ENCODE measurements at regions not wholly inside any gene's neighbourhood (a gene's known extent, or its start where the extent isn't known, plus 50 kb on each side); places are given as distances from the start of the nearest gene placed in this dataset.

DNA sequence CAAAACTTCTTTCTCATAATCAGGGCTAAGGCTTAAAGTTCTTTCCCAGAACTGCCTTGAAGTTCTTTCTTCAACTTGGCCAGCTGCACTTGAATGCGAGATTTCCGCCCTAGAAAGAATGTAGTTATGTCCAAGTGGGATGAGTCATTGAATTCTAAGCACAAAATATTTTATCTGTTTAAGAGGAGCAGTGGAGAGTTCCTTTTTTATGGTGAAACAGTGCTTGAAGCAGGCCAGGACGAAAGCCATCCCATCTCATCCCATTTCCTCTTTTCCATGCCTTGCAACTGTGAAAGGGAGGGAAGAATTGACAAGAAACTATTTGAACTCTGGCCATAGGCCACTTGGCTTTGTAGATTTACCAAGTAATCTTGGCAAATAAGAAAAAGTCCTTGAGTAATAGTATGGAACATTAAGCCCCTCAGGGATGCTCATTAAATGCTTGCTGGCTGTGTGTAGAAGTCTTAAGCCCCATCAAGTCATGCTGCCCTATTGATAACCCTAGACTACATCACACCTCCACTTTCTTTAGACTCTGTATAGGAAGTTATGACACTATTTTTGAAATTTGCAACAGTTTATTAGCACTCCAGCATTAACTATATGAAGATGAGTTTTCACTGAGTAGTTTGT, 174.5 kb downstream of the KCTD12 start:
- peak; percentile 78 for DNase-seq (ENCODE audit: low spot score)

GRCh38 chr13:76709851-76710250, 176.4 kb downstream of the KCTD12 start:
- DNase-seq (ENCODE audit: low spot score), result no peak

- DNase-seq (ENCODE audit: low spot score), result no peak
Measured at GRCh38 chr13:76708138-76708688, 178.0 kb downstream of the KCTD12 start.

GRCh38 chr13:76707360-76707759, 178.8 kb downstream of the KCTD12 start:
- DNase-seq (ENCODE audit: low spot score), result no peak

- no peak for DNase-seq (ENCODE audit: low spot score)
Measured at GRCh38 chr13:76703621-76704288, 182.4 kb downstream of the KCTD12 start.

DNA sequence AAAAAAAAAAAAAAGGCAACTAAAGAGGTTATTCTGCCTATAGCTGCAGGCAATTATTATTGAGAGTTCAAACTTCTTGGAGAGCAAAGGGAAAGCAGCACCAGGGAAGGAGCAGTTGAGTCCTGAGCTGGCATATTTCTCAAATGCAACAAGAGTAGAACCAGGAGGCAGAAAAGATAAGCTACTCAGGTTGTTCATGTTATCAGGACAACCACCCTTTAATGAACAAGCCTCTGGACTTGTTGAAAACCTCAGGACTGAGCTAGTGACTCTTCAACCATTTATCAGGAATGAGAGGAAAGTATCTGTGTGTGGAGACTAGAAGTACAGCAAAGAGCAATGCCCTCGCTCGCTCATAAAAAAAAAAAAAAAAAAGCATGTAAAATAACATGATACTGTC, 183.0 kb downstream of the KCTD12 start:
- no peak for DNase-seq (ENCODE audit: low spot score)

- DNase-seq (ENCODE audit: low spot score), result no peak
Measured at GRCh38 chr13:76697288-76697687, 188.9 kb downstream of the KCTD12 start.

DNA sequence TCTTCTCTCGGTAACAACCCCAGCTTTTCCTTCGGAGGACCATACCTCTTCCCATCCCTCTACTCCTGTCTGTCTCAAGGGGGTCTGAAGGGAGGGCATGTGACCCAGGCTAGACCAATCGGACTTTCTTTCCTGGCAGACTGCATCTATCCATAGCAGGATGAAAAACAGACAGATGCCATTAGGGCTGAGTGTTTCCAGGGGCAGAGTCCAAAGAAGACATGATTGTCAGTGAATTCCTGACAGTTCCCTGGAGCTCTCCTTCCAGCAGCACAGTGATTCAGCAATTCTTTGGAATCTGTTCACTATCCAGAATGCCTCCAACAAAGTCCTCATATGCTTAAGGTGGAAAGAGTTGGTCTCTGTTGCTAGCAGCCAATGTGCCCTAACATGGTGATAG, 189.8 kb downstream of the KCTD12 start:
- DNase-seq (ENCODE audit: low spot score), result no peak

DNA sequence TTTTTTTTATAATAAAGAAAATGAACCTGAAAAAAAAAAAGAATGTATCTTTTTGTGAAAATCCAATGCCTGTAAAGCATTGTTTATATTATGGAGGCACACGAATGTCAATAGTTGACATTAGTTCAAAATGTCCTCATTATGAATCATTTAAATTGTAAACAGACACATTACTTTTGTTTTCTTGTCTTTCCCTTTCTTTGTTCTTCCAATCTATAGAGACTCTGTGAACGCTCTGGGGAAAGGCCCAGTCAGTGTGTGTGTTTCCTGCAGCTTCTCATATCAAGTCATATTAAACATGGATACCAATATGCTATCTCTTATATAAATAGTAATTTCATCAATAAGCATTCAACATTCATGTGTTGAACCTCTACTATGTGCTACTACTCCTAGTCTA, 193.1 kb downstream of the KCTD12 start:
- no peak for DNase-seq (ENCODE audit: low spot score)

DNA sequence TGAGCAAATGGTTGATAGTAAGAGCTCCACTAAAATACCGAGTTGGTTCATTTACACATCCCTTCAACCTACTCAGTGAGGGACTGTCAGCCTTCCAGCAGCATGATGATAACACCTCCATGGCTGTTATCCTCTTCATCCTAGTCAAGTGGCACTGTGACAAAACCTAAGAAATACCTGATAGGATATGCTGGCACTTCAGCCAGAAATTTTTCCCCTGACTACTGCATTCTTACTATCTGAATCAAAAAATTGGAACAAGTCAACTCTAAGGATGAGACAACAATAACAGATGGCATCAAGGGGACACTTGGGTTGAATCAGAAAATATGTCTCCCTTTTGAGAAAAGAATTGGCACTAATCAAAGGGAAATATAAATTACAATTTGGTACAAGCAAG, 193.9 kb downstream of the KCTD12 start:
- DNase-seq (ENCODE audit: low spot score), result no peak

GRCh38 chr13:76690611-76691010, 195.6 kb downstream of the KCTD12 start:
- DNase-seq (ENCODE audit: low spot score), result no peak

- DNase-seq (ENCODE audit: low spot score), result no peak
Measured at GRCh38 chr13:76687467-76687866, 198.7 kb downstream of the KCTD12 start.

DNA sequence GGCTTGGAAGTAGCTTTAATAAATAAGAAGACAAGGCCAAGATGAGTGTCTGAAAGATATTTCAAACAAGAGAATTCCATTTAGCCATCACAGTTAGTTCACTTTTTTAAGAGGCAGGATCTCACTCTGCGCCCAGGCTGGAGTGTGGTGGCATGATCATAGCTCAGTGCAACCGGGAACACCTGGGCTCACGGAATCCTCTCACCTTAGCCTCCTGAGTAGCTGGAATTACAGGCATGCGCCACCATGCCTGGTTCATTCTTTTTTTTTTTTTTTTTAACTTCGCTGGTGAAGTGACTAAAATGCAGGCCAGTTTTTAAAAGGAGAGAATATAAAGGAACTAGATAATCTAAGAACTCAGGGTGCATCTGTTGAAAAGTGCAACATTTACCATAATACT, 200.3 kb downstream of the KCTD12 start:
- DNase-seq (ENCODE audit: low spot score), result no peak

DNA sequence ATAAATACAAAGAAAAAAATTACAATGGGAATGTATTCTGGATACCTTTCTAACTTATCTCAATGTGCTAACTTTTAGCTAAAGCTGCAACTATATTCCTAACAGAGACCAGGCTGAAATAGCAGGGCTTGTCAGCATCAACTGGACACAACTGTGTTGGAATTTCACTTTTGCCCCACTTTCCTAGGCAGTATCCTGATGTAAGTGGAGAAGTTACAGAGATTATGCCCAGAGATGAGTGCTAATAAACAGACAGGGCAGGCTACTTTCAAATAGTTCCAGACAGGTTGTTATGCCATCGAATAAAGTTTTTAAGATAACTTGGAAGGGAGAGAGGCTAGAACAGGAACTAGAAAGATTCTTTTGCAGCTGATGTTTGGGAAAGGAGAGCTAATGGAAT, 201.9 kb downstream of the KCTD12 start:
- no peak for DNase-seq (ENCODE audit: low spot score)

GRCh38 chr13:76683854-76684253, 202.4 kb downstream of the KCTD12 start:
- DNase-seq (ENCODE audit: low spot score), result no peak

GRCh38 chr13:76683168-76683567, 203.0 kb downstream of the KCTD12 start:
- no peak for DNase-seq (ENCODE audit: low spot score)

GRCh38 chr13:76680112-76680511, 206.1 kb downstream of the KCTD12 start:
- DNase-seq (ENCODE audit: low spot score), result no peak

GRCh38 chr13:76677043-76677442, 209.2 kb downstream of the KCTD12 start:
- DNase-seq (ENCODE audit: low spot score), result no peak

GRCh38 chr13:76672420-76672819, 213.8 kb downstream of the KCTD12 start:
- no peak for DNase-seq (ENCODE audit: low spot score)

GRCh38 chr13:76668716-76669115, 217.5 kb downstream of the KCTD12 start:
- DNase-seq (ENCODE audit: low spot score), result no peak

DNA sequence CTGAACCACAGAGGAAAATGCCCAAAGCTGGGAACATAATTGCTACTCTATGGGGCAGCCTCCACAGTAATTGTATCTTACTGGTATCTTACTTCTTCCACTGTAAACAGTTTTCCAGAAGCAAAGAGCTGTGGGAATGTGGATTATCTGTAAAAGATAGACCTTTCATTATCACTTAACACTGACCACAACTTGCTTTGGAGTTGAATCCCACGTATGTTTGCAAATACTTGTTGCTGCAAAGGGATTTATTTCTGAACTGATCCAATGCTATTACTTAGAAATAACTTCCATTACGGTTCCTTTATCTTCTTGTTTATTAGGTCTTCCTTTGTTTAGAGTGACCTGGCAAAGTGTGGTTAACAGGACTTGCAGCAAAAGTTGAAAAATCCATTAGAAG, 218.1 kb downstream of the KCTD12 start:
- DNase-seq (ENCODE audit: low spot score), result no peak

DNA sequence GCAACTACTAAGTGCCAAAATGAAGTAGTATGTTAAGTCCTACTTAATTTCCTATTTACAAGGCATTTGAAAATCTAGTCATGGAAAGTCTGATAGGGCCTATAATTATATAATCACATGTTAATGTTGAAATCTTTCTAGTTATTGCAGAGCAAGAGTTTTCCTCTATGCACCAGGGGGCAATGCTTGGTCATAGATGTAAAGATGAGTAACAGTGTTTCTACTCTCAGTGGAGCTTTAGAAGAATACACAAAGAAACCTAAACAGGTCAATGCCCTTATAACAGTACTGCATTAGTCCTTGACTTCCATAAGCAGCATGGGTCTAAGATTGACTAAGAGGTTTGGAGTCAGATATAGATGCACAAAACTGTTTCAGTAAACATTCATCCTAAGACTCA, 218.7 kb downstream of the KCTD12 start:
- DNase-seq (ENCODE audit: low spot score), result peak; percentile 45

DNA sequence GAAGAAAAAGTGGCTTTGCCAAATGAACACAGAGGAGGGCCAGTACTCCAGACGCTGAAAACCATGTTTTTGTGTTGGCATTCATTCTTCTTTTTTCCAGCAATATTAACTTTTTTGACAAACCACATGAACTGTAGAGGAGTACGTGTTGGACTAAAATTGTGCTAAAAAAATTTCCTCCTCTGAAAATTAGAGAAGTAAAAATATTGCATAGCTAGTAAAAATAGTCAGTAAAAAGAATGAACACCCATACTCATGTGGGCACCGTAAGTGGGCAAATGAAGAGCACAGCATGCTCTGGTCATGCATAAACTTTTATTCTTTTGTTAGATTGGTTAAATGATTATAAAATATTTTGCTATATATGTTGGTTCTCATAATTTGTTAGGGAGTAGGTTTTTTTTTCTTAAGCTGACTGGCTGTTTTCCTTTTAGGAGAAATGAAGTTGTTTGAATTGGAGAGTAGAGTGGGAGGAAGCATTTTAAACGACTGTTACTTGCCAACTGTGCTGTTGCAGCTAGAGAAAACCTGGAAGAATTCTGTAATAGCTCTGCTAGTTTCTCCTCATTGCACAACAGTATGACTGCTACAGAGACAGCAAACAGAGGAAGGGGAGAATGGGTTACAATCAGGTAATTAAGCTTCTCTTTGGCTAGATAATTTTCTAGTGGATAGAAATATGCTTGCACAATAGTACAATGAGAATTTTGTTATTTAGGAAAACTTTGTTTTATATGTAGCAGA, 222.4 kb downstream of the KCTD12 start:
- no peak for DNase-seq (ENCODE audit: low spot score)
